ENCODE measurements at regions not wholly inside any gene's neighbourhood (a gene's known extent, or its start where the extent isn't known, plus 50 kb on each side); places are given as distances from the start of the nearest gene placed in this dataset.
"Not testable (repeated sequence)": the region's sequence is repeated elsewhere in the genome, so short reads cannot be mapped to it uniquely, and the experiment has no call there.

DNA sequence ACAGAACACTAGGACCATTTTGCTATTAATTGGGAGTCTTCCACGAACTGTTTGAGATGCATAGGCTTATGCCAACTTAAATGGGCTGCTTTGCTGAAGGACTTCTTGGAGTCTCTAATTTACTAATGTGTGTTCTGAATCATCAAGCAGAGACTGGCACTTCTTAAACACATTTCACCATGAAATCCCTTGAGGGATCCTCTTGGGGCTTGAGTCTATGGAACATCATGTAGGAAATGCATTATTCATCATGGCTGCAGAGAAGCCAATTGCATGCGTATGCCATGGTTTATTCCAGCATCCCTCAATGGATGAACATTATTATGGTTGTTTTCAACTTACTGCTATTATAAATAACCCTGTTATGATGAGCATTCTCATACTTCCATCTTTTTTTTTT, 73.4 kb downstream of the FGD2 start:
- peaks cover 8 to 19% (median 14%) of the 10 kb centered on the region in 4 donors for H3K4me1 ChIP-seq
- TF ChIP-seq POLR2A (IDR thresholded peaks at IDR 0.05) (no peak), EP300 (IDR thresholded peaks at IDR 0.05) (no peak), CTCF (IDR thresholded peaks at IDR 0.05) (no peak), POLR2AphosphoS5 (IDR thresholded peaks at IDR 0.05) (no peak)
- no peak overlapping the region for H3K4me3 ChIP-seq
- ATAC-seq (ENCODE audit: low FRiP score in 2 of 2) (no peak), DNase-seq (no peak)
- H3K36me3 ChIP-seq: no peaks in the 10 kb centered on the region
- H3K27me3 ChIP-seq: no peaks in the 10 kb centered on the region
- WGBS, 2 donors: 92 to 95% methylated on average over 2 of the region's 2 CpGs
- no peaks in the 10 kb centered on the region for H3K9me3 ChIP-seq
- H3K27ac ChIP-seq: no peak overlapping the region

- Histone ChIP-seq H3K4me3 (no peak overlapping the region), H3K36me3 (no peaks in the 10 kb centered on the region), H3K27ac (no peak overlapping the region), H3K27me3 (no peaks in the 10 kb centered on the region), H3K9me3 (no peaks in the 10 kb centered on the region), H3K4me1 (peaks cover 12 to 24% (median 21%) of the 10 kb centered on the region in 4 donors)
- no peak for ATAC-seq (ENCODE audit: low FRiP score in 2 of 2)
- 80 to 89% methylated on average over 7 of the region's 7 CpGs for WGBS, 2 donors
- no peak for TF ChIP-seq POLR2A (IDR thresholded peaks at IDR 0.05)
- no peak for TF ChIP-seq CTCF (IDR thresholded peaks at IDR 0.05)
- no peak for TF ChIP-seq EP300 (IDR thresholded peaks at IDR 0.05)
- TF ChIP-seq POLR2AphosphoS5 (IDR thresholded peaks at IDR 0.05): no peak
- DNase-seq: no peak
These were observed 75.7 kb downstream of the FGD2 start for GRCh38 chr6:37081042-37081607.

- 95 to 96% methylated on average over 16 to 17 of the region's 17 CpGs for WGBS, 2 donors
- H3K27ac ChIP-seq: peak overlapping the region in 3 of 4 donors; percentile 29 to 77 (median 60)
These were observed 77.1 kb downstream of the FGD2 start for GRCh38 chr6:37082390-37083130.

DNA sequence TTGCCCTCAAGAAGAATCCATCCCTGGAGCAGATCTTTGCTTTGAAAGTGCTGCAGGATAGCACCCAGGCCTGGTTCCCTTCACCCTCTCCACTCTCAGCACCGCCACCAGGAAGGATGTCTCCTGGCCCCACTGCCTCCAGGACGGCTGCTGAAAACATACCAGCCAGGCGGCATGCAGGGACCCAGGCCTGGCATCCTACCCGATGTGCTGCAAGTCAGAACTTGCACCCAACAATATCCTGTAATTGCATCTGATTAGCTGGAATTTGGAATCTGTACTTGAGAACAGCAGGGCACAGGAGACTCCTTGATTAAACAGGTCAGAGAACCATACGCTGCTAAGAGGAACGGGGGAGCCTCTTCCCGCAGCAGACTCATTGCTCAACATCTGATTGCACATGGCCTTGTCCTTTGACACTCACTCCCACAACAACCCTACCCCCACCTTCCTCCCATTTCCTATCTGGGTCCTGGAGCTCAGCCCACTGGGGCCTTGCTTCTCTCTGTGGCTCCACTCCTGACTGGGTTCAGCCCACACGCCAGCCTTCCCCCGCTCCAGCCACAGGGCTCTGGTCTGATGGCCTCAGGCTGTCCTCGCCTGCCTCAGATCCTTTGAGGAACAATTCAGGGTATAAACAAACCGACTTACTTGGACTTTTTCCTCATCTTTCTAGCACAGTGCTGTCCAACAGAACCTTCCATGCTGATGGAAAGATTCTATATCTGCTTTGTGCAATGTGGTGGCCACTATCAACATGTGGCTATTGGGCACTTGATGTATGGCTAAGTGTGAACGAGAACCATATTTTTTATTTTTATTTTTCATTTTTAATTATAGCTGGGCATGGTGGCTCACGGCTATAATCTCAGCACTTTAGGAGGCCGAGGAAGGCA, 78.0 kb downstream of the FGD2 start:
- H3K4me1 ChIP-seq: peaks cover 12 to 21% (median 18%) of the 10 kb centered on the region in 4 donors
- no peaks in the 10 kb centered on the region for H3K9me3 ChIP-seq
- ATAC-seq (ENCODE audit: low FRiP score in 2 of 2) (peak; percentile 88 to 93), DNase-seq (peak; percentile 81 to 89)
- no peak overlapping the region for H3K4me3 ChIP-seq
- H3K27ac ChIP-seq: peak overlapping the region; percentile 29 to 77 (median 63)
- H3K27me3 ChIP-seq: no peaks in the 10 kb centered on the region
- H3K36me3 ChIP-seq: no peaks in the 10 kb centered on the region
- TF ChIP-seq POLR2A (IDR thresholded peaks at IDR 0.05) (peak in 1 of 4 donors; percentile 47), CTCF (IDR thresholded peaks at IDR 0.05) (no peak), POLR2AphosphoS5 (IDR thresholded peaks at IDR 0.05) (peak; percentile 83 to 86), EP300 (IDR thresholded peaks at IDR 0.05) (peak in 2 of 4 donors; percentile 41 to 70)
- WGBS, 2 donors: 43 to 52% methylated on average over 14 of the region's 14 CpGs

More at GRCh38 chr6:37082390-37083130, 77.1 kb downstream of the FGD2 start:
- Histone ChIP-seq H3K27me3 (no peaks in the 10 kb centered on the region), H3K36me3 (no peaks in the 10 kb centered on the region), H3K4me3 (no peak overlapping the region), H3K9me3 (no peaks in the 10 kb centered on the region), H3K4me1 (peaks cover 12 to 24% (median 18%) of the 10 kb centered on the region in 4 donors)
- ATAC-seq (ENCODE audit: low FRiP score in 2 of 2) (no peak), DNase-seq (no peak)
- TF ChIP-seq EP300 (IDR thresholded peaks at IDR 0.05) (no peak), POLR2A (IDR thresholded peaks at IDR 0.05) (no peak), POLR2AphosphoS5 (IDR thresholded peaks at IDR 0.05) (no peak), CTCF (IDR thresholded peaks at IDR 0.05) (no peak)

GRCh38 chr6:37084665-37085064, 79.2 kb downstream of the FGD2 start:
- Histone ChIP-seq H3K4me1 (peaks cover 12 to 21% (median 18%) of the 10 kb centered on the region in 4 donors), H3K27ac (peak overlapping the region in 2 of 4 donors; percentile 29 to 35)
- ATAC-seq (ENCODE audit: low FRiP score in 2 of 2); H3K36me3 ChIP-seq; DNase-seq; H3K9me3 ChIP-seq; H3K27me3 ChIP-seq; H3K4me3 ChIP-seq: not testable (repeated sequence)
- 90 to 92% methylated on average over 4 of the region's 4 CpGs for WGBS, 2 donors
